ENCODE measurements at regions not wholly inside any gene's neighbourhood (a gene's known extent, or its start where the extent isn't known, plus 50 kb on each side); places are given as distances from the start of the nearest gene placed in this dataset.
"Not testable (repeated sequence)": the region's sequence is repeated elsewhere in the genome, so short reads cannot be mapped to it uniquely, and the experiment has no call there.

GRCh38 chr4:126661194-126661593, 971.6 kb upstream of the INTU start:
- H3K9me3 ChIP-seq (ENCODE audit: insufficient read depth, low read depth, low read length): no peaks in the 10 kb centered on the region
- no peak overlapping the region for H3K4me3 ChIP-seq (ENCODE audit: insufficient read depth, low read depth, low read length)
- H4K20me1 ChIP-seq (ENCODE audit: insufficient read depth, low read length): no peaks in the 10 kb centered on the region
- H3K9ac ChIP-seq (ENCODE audit: low read length): no peak overlapping the region
- H3K4me1 ChIP-seq (ENCODE audit: insufficient read depth, low read length): no peaks in the 10 kb centered on the region
- FAIRE-seq (no peak), DNase-seq (ENCODE audit: low read depth) (peak; percentile 41)
- H3K4me2 ChIP-seq (ENCODE audit: low read length): no peak overlapping the region
- H2AFZ ChIP-seq (ENCODE audit: low read depth, low read length): peak overlapping the region; percentile 49
- H3K36me3 ChIP-seq (ENCODE audit: insufficient read depth, low read length): no peaks in the 10 kb centered on the region
- H3K27ac Mint-ChIP-seq (ENCODE audit: unreplicated experiment): no peak overlapping the region
- H3K79me2 ChIP-seq (ENCODE audit: insufficient read depth, low read length): no peaks in the 10 kb centered on the region
- no peaks in the 10 kb centered on the region for H3K36me3 Mint-ChIP-seq (ENCODE audit: low read depth, unreplicated experiment)
- H3K4me1 Mint-ChIP-seq (ENCODE audit: low read depth, unreplicated experiment): peaks cover 5% of the 10 kb centered on the region
- no peak overlapping the region for H3K4me3 Mint-ChIP-seq (ENCODE audit: unreplicated experiment)
- H3K27me3 Mint-ChIP-seq (ENCODE audit: low read depth, unreplicated experiment): no peaks in the 10 kb centered on the region
- H3K27ac ChIP-seq (ENCODE audit: low read depth, low read length): no peak overlapping the region
- no peaks in the 10 kb centered on the region for H3K27me3 ChIP-seq (ENCODE audit: insufficient read depth, low read length)
- TF ChIP-seq CTCF (IDR thresholded peaks at IDR 0.05; ENCODE audit: insufficient read depth, low read depth, low read length): no peak
- TF ChIP-seq EZH2 (IDR thresholded peaks at IDR 0.05; ENCODE audit: insufficient read depth, low read length): no peak
- H3K9me3 Mint-ChIP-seq (ENCODE audit: unreplicated experiment): no peaks in the 10 kb centered on the region

GRCh38 chr4:126664839-126665238, 967.9 kb upstream of the INTU start:
- H3K9me3 Mint-ChIP-seq (ENCODE audit: unreplicated experiment): no peaks in the 10 kb centered on the region
- Histone ChIP-seq H4K20me1 (ENCODE audit: insufficient read depth, low read length) (no peaks in the 10 kb centered on the region), H3K27ac (ENCODE audit: low read depth, low read length) (no peak overlapping the region), H3K79me2 (ENCODE audit: insufficient read depth, low read length) (no peaks in the 10 kb centered on the region), H2AFZ (ENCODE audit: low read depth, low read length) (no peak overlapping the region), H3K4me2 (ENCODE audit: low read length) (no peak overlapping the region), H3K4me3 (ENCODE audit: insufficient read depth, low read depth, low read length) (no peak overlapping the region), H3K9me3 (ENCODE audit: insufficient read depth, low read depth, low read length) (no peaks in the 10 kb centered on the region), H3K36me3 (ENCODE audit: insufficient read depth, low read length) (no peaks in the 10 kb centered on the region), H3K9ac (ENCODE audit: low read length) (no peak overlapping the region), H3K27me3 (ENCODE audit: insufficient read depth, low read length) (no peaks in the 10 kb centered on the region), H3K4me1 (ENCODE audit: insufficient read depth, low read length) (no peaks in the 10 kb centered on the region)
- H3K4me3 Mint-ChIP-seq (ENCODE audit: unreplicated experiment): no peak overlapping the region
- peaks cover 5% of the 10 kb centered on the region for H3K4me1 Mint-ChIP-seq (ENCODE audit: low read depth, unreplicated experiment)
- H3K27me3 Mint-ChIP-seq (ENCODE audit: low read depth, unreplicated experiment): no peaks in the 10 kb centered on the region
- no peak overlapping the region for H3K27ac Mint-ChIP-seq (ENCODE audit: unreplicated experiment)
- DNase-seq (ENCODE audit: low read depth): no peak
- H3K36me3 Mint-ChIP-seq (ENCODE audit: low read depth, unreplicated experiment): no peaks in the 10 kb centered on the region
- TF ChIP-seq CTCF (IDR thresholded peaks at IDR 0.05; ENCODE audit: insufficient read depth, low read depth, low read length): no peak
- no peak for TF ChIP-seq EZH2 (IDR thresholded peaks at IDR 0.05; ENCODE audit: insufficient read depth, low read length)
- no peak for FAIRE-seq

DNA sequence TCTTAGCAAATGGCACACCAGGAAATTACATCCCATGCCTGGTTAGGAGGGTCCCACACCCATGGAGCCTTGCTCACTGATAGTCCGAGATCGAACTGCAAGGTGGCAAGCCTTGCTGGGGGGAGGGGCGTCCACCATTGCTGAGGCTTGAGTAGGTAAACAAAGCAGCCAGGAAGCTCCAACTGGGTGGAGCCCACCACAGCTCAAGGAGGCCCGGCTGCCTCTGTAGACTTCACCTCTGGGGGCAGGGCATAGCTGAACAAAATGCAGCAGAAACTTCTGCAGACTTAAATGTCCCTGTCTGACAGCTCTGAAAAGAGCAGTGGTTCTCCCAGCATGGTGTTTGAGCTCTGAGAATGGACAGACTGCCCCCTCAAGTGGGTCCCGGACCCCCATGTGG, 962.7 kb upstream of the INTU start:
- H3K4me1 Mint-ChIP-seq (ENCODE audit: low read depth, unreplicated experiment); DNase-seq (ENCODE audit: low read depth); H3K4me3 Mint-ChIP-seq (ENCODE audit: unreplicated experiment): not testable (repeated sequence)

More for the DNA sequence above, 962.7 kb upstream of the INTU start:
- H2AFZ ChIP-seq (ENCODE audit: low read depth, low read length); H3K27ac ChIP-seq (ENCODE audit: low read depth, low read length); H3K27me3 ChIP-seq (ENCODE audit: insufficient read depth, low read length); H3K36me3 ChIP-seq (ENCODE audit: insufficient read depth, low read length); H3K9me3 ChIP-seq (ENCODE audit: insufficient read depth, low read depth, low read length); H3K9ac ChIP-seq (ENCODE audit: low read length); H3K9me3 Mint-ChIP-seq (ENCODE audit: unreplicated experiment); H3K4me2 ChIP-seq (ENCODE audit: low read length); H3K36me3 Mint-ChIP-seq (ENCODE audit: low read depth, unreplicated experiment); H3K4me3 ChIP-seq (ENCODE audit: insufficient read depth, low read depth, low read length); H3K79me2 ChIP-seq (ENCODE audit: insufficient read depth, low read length); H4K20me1 ChIP-seq (ENCODE audit: insufficient read depth, low read length); H3K4me1 ChIP-seq (ENCODE audit: insufficient read depth, low read length); FAIRE-seq; H3K27me3 Mint-ChIP-seq (ENCODE audit: low read depth, unreplicated experiment); H3K27ac Mint-ChIP-seq (ENCODE audit: unreplicated experiment): not testable (repeated sequence)
